Lower leg skin (tissue), 4 donors: ENCODE measurements at regions not wholly inside any gene's neighbourhood (a gene's known extent, or its start where the extent isn't known, plus 50 kb on each side); places are given as distances from the start of the nearest gene placed in this dataset.
A peak's percentile ranks its signal among the peaks of the same experiment; 100 is the strongest.

Experiments
- DNase-seq, 2 donors: peaks; one replicate each; pipeline ENCODE4 v3.0.0-alpha.2; 2019; ENCODE audit warnings: low spot score in 2 of 2
- H3K4me3 ChIP-seq: fragments of 200-600 bp; sonication (generic); 2 replicates; pipeline ENCODE4 v1.5.1; 2017; ENCODE audit warnings: mild to moderate bottlenecking, low read depth; ENCODE audit not compliant: poor library complexity, severe bottlenecking
- POLR2A ChIP-seq, 2 donors: fragments of 450-650 bp; IDR thresholded peaks; one replicate each; pipeline ENCODE4 v1.6.1; 2016 to 2017; ENCODE audit warnings: antibody characterized with exemption in 2 of 2, mild to moderate bottlenecking in 1 of 2, moderate library complexity in 1 of 2
- WGBS, 2 donors: methylation state at CpG; one replicate each; pipeline ENCODE4 v1.1.5; 2018; 5-methylcytosine and 5-hydroxymethylcytosine counted together
- intact Hi-C: fragments of 100-400 bp; cut with DNase I; formaldehyde crosslinking; loops from one replicate; pipeline ENCODE4 v1.15.0; 2023; ENCODE audit warnings: low total_unique reads
- TF ChIP-seq, protein P1 (sequence below), 3 donors: fragments of 450-650 bp; IDR thresholded peaks; one replicate each; pipeline ENCODE4 v1.5.1; 2016; ENCODE audit warnings: antibody characterized with exemption in 3 of 3, mild to moderate bottlenecking in 3 of 3, moderate library complexity in 2 of 3

DNA sequence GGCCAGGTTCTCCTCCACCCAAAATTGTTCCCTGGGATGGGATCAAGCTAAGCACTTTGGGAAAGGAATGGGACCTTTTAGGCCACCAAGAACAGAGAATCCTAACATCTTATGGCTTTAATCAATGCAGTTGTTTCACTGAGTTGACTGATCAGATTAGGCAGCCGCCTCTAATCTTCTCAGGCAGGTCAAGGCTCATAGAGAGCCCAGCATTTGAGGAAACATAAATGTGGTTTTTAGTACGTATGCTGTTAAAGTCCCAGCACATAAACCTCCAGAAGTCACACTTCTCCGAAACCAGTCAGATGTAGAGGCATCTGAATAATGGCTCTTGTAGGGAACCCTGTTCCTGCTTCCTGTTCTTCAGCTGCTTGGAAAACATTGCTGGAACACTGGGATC lies 99.5 kb upstream of the RMDN2 start:
- intact Hi-C loops: no loop called here
- DNase-seq: peak in 1 of 2 donors; percentile 6
- 80 to 85% methylated on average over 3 of the region's 3 CpGs for WGBS, 2 donors
- no peak overlapping the region for H3K4me3 ChIP-seq
- no peak for TF ChIP-seq POLR2A (IDR thresholded peaks at IDR 0.05)
- TF ChIP-seq, protein P1, sequence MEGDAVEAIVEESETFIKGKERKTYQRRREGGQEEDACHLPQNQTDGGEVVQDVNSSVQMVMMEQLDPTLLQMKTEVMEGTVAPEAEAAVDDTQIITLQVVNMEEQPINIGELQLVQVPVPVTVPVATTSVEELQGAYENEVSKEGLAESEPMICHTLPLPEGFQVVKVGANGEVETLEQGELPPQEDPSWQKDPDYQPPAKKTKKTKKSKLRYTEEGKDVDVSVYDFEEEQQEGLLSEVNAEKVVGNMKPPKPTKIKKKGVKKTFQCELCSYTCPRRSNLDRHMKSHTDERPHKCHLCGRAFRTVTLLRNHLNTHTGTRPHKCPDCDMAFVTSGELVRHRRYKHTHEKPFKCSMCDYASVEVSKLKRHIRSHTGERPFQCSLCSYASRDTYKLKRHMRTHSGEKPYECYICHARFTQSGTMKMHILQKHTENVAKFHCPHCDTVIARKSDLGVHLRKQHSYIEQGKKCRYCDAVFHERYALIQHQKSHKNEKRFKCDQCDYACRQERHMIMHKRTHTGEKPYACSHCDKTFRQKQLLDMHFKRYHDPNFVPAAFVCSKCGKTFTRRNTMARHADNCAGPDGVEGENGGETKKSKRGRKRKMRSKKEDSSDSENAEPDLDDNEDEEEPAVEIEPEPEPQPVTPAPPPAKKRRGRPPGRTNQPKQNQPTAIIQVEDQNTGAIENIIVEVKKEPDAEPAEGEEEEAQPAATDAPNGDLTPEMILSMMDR (IDR thresholded peaks at IDR 0.05): no peak

DNA sequence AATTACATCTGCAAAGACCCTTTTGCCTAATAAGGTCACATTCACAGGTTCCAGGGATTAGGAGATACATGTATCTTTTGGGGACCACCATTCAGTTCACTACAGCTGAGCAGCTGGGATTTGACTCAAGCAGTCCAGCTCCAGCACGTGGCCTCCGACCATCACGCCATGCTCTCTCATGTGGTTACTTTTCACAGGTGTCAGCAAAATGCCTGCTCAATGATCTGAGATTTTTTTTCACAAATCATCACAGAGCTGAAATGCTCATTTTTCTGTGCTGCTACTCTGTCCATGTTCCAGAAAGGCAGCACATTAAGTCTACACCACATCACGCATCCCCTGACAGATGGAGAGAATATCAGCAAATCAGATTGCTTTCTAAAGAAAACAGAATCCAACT lies 98.5 kb upstream of the RMDN2 start:
- TF ChIP-seq POLR2A (IDR thresholded peaks at IDR 0.05): no peak
- TF ChIP-seq, protein P1 (IDR thresholded peaks at IDR 0.05): no peak
- WGBS, 2 donors: 87 to 96% methylated on average over 4 of the region's 4 CpGs
- intact Hi-C loops: no loop called here
- DNase-seq: peak in 1 of 2 donors; percentile 3
- no peak overlapping the region for H3K4me3 ChIP-seq

DNA sequence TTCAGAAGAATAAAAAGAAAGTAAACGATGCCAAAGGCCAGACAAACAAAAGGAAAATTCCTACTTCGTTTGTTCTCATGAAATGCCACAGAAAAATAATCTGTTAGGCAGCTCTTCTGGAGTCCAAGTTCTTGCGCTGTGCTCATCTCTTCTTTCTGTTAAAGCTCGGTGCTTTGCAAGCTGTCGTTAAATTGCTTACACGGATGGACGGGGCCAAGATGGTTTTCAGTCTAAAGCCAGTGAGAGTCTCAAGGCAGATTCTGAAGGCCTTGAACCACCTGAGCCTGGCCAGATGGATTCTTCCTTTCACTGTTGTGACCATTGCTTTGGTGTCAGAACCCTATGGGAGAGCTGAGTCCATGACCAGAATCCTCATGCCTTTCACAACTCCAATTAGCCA lies 97.6 kb upstream of the RMDN2 start:
- WGBS, 2 donors: 61 to 68% methylated on average over 7 of the region's 7 CpGs
- no peak overlapping the region for H3K4me3 ChIP-seq
- no peak for TF ChIP-seq POLR2A (IDR thresholded peaks at IDR 0.05)
- TF ChIP-seq, protein P1 (IDR thresholded peaks at IDR 0.05): no peak
- intact Hi-C loops: no loop called here
- DNase-seq: peak in 1 of 2 donors; percentile 53

DNA sequence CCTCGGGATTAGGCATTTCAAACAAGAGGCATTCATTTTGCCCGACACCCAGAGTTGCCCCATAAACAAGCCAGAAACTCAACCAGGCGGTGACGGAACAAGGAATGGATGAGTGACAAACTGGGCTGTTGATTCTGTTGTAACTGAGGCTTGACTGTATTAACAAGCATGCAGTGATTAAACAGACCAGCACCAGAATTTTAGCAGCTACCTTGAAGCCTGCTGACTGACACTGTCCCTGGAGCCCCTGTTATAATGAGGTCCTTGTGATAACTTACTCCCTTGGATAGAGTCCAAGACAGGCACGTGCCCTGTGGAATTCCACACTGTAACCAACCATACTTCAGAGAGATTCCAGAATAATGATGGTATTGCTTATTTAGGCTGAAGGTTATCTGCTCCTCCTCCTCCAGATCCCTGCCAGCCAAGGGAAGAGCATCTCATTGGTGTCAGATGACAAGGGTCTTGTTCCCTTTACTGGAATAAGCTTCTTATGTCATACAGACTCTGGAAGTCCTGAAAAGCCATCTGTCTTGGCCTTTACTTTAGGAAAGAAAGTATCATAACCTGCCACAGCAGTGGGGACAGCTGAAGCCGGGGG lies 97.1 kb upstream of the RMDN2 start:
- no peak overlapping the region for H3K4me3 ChIP-seq
- intact Hi-C loops: no loop called here
- peak in 1 of 2 donors; percentile 43 for DNase-seq
- 51 to 53% methylated on average over 6 of the region's 6 CpGs for WGBS, 2 donors
- no peak for TF ChIP-seq POLR2A (IDR thresholded peaks at IDR 0.05)
- TF ChIP-seq, protein P1 (IDR thresholded peaks at IDR 0.05): no peak

DNA sequence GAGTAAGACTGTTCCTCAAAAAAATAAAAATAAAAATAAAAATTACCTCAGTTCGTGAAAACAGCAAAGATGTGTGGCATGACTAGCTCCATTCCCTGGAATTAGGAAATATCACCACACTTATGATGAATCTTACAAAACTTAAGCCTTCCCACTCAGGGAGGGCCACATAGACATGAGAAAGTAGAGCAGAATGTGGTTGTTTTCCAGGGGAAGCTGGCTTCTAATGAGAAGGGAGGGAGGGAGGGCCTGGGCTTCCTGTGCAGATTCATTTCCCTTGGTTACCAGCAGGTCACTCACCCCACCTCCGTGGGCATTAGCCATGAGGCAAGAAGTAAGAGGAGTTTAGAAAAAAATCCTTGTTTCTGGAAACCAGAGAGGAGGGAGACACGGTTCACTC lies 95.9 kb upstream of the RMDN2 start:
- WGBS, 2 donors: 37% methylated on average over 3 of the region's 3 CpGs
- peak; percentile 47 to 89 for DNase-seq
- TF ChIP-seq, protein P1 (IDR thresholded peaks at IDR 0.05): no peak
- no peak for TF ChIP-seq POLR2A (IDR thresholded peaks at IDR 0.05)
- no peak overlapping the region for H3K4me3 ChIP-seq
- intact Hi-C loops: no loop called here
